ENCODE measurements at regions not wholly inside any gene's neighbourhood (a gene's known extent, or its start where the extent isn't known, plus 50 kb on each side); places are given as distances from the start of the nearest gene placed in this dataset.

DNA sequence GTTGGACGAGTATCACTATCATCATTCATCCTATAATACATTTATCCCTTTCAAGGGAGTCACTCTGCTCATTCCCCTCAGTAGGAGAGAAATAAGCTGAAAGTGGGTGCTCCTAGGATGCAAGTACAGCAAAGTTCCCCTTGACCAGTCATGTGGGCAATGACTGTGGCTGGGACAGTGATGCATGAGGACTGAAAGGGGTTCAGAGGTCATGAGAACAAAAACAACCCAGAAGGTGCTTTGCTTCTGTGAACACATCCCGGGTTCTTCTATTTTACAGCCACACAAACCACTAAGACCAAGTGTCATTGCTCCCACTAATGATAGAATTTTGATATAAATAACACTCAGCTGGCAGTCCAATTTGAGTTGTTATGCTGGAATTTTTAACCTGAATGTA is 177.8 kb upstream of the ADCY2 start:
- TF ChIP-seq SUZ12 (IDR thresholded peaks at IDR 0.05): no peak
- no peak for TF ChIP-seq L3MBTL2 (conservative IDR thresholded peaks at IDR 0.05)
- no peak for TF ChIP-seq FOXM1 (IDR thresholded peaks at IDR 0.05; ENCODE audit: borderline replicate concordance)
- TF ChIP-seq ELF4 (IDR thresholded peaks at IDR 0.05): no peak
- TF ChIP-seq, protein P1, sequence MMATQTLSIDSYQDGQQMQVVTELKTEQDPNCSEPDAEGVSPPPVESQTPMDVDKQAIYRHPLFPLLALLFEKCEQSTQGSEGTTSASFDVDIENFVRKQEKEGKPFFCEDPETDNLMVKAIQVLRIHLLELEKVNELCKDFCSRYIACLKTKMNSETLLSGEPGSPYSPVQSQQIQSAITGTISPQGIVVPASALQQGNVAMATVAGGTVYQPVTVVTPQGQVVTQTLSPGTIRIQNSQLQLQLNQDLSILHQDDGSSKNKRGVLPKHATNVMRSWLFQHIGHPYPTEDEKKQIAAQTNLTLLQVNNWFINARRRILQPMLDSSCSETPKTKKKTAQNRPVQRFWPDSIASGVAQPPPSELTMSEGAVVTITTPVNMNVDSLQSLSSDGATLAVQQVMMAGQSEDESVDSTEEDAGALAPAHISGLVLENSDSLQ (IDR thresholded peaks at IDR 0.05): no peak
- TF ChIP-seq FOXA1 (IDR thresholded peaks at IDR 0.05): no peak
- TF ChIP-seq SP1 (IDR thresholded peaks at IDR 0.05): no peak
- TF ChIP-seq TARDBP (IDR thresholded peaks at IDR 0.05): no peak
- TF ChIP-seq LEF1 (IDR thresholded peaks at IDR 0.05; ENCODE audit: borderline replicate concordance): no peak
- no peak for TF ChIP-seq ZNF384 (IDR thresholded peaks at IDR 0.05)
- no peak for TF ChIP-seq CTBP1 (IDR thresholded peaks at IDR 0.05; ENCODE audit: borderline replicate concordance)

All from HEK293T (cell line).